ENCODE measurements at regions not wholly inside any gene's neighbourhood (a gene's known extent, or its start where the extent isn't known, plus 50 kb on each side); places are given as distances from the start of the nearest gene placed in this dataset.
"Not testable (repeated sequence)": the region's sequence is repeated elsewhere in the genome, so short reads cannot be mapped to it uniquely, and the experiment has no call there.

DNA sequence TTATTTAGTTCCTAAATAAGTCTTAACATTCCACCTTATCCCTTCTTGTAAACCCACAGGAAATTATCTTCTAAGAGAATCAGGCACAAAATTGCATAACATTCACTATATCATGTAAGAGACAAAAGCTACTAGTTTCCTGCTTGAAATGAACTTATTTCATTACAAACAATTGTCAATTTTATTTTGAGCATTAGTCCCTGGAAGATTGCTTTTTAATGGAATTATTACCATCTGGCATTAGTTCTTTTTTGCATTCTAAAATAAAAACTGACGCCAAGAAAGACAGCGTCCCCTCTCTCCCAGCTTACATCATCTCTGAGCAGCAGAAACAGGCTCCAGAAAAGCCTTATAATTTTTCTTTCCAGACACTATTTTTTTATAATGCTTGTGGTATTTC, 121.8 kb downstream of the NOC3L start:
- FAIRE-seq (no peak), DNase-seq (ENCODE audit: insufficient read length, low spot score) (no peak)
- no peak for TF ChIP-seq PAX5 (IDR thresholded peaks at IDR 0.05; ENCODE audit: insufficient read depth, low read length, severe bottlenecking)

DNA sequence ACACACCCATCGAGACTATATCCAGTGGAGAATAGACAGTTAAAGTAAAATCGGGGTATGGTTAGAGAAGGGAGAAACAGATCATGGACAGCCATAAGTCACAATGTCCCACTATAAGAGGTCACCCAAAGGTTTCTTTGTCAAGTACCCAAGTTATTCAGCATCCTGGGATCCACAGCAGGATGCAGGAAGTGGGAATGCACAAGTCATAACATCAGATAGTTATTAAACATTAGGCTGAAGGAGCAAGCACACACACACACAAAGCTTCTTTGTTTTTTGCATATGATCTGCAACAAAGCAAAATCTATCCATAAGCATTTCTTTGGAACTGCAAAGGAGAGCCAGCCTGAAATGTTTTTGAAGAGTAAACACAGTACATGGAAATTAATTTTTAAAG, 111.6 kb downstream of the NOC3L start:
- TF ChIP-seq POLR2A (IDR thresholded peaks at IDR 0.05; ENCODE audit: low read depth, low read length) (no peak), POU2F2 (IDR thresholded peaks at IDR 0.05; ENCODE audit: low read depth, low read length) (no peak), TAF1 (IDR thresholded peaks at IDR 0.05; ENCODE audit: low read depth, low read length) (no peak), PAX5 (IDR thresholded peaks at IDR 0.05; ENCODE audit: insufficient read depth, low read length, severe bottlenecking) (no peak), POLR2AphosphoS5 (IDR thresholded peaks at IDR 0.05; ENCODE audit: low read depth, low read length) (no peak), SPI1 (IDR thresholded peaks at IDR 0.05; ENCODE audit: low read depth, low read length) (no peak)
- DNase-seq (ENCODE audit: insufficient read length, low spot score) (no peak), FAIRE-seq (no peak)

GRCh38 chr10:94251568-94251967, 111.2 kb downstream of the NOC3L start:
- no peak for FAIRE-seq
- TF ChIP-seq PAX5 (IDR thresholded peaks at IDR 0.05; ENCODE audit: insufficient read depth, low read length, severe bottlenecking) (no peak), POLR2AphosphoS5 (IDR thresholded peaks at IDR 0.05; ENCODE audit: low read depth, low read length) (no peak), TAF1 (IDR thresholded peaks at IDR 0.05; ENCODE audit: low read depth, low read length) (no peak), POLR2A (IDR thresholded peaks at IDR 0.05; ENCODE audit: low read depth, low read length) (no peak), POU2F2 (IDR thresholded peaks at IDR 0.05; ENCODE audit: low read depth, low read length) (no peak), SPI1 (IDR thresholded peaks at IDR 0.05; ENCODE audit: low read depth, low read length) (no peak)
- DNase-seq (ENCODE audit: insufficient read length, low spot score): no peak

DNA sequence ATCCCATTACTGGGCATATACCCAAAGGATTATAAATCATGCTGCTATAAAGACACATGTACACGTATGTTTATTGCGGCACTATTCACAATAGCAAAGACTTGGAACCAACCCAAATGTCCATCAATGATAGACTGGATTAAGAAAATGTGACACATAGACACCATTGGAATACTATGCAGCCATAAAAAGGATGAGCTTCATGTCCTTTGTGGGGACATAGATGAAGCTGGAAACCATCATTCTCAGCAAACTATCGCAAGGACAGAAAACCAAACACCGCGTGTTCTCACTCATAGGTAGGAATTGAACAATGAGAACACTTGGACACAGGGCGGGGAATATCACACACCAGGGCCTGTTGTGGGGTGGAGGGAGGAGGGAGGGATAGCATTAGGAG, 105.3 kb downstream of the NOC3L start:
- not testable (repeated sequence) for DNase-seq (ENCODE audit: insufficient read length, low spot score); FAIRE-seq

DNA sequence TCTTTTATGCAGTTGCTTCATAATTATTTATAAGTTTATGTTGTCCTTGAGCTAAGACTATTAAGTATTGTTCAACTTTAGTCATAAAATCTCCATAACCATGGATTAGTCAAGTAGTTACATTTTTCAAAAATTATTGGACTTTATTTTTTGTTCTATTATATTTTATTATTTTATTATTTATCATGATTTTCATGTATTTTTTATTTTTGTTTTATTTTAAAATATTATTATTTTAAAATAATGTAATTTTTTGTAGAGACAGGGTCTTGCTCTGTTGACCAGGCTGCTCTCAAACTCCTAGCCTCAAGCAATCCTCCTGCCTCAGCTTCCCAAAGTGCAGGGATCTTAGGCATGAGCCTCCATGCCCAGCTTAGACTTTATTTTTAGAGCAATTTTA, 102.3 kb downstream of the NOC3L start:
- no peak for TF ChIP-seq POLR2A (IDR thresholded peaks at IDR 0.05; ENCODE audit: low read depth, low read length)
- no peak for TF ChIP-seq POLR2AphosphoS5 (IDR thresholded peaks at IDR 0.05; ENCODE audit: low read depth, low read length)
- no peak for TF ChIP-seq PAX5 (IDR thresholded peaks at IDR 0.05; ENCODE audit: insufficient read depth, low read length, severe bottlenecking)
- TF ChIP-seq POU2F2 (IDR thresholded peaks at IDR 0.05; ENCODE audit: low read depth, low read length): no peak
- TF ChIP-seq TAF1 (IDR thresholded peaks at IDR 0.05; ENCODE audit: low read depth, low read length): no peak
- no peak for TF ChIP-seq SPI1 (IDR thresholded peaks at IDR 0.05; ENCODE audit: low read depth, low read length)
- no peak for FAIRE-seq
- no peak for DNase-seq (ENCODE audit: insufficient read length, low spot score)

GRCh38 chr10:94264085-94264484, 98.7 kb downstream of the NOC3L start:
- TF ChIP-seq TAF1 (IDR thresholded peaks at IDR 0.05; ENCODE audit: low read depth, low read length): no peak
- no peak for TF ChIP-seq POLR2A (IDR thresholded peaks at IDR 0.05; ENCODE audit: low read depth, low read length)
- no peak for TF ChIP-seq POU2F2 (IDR thresholded peaks at IDR 0.05; ENCODE audit: low read depth, low read length)
- TF ChIP-seq POLR2AphosphoS5 (IDR thresholded peaks at IDR 0.05; ENCODE audit: low read depth, low read length): no peak
- TF ChIP-seq PAX5 (IDR thresholded peaks at IDR 0.05; ENCODE audit: insufficient read depth, low read length, severe bottlenecking): no peak
- TF ChIP-seq SPI1 (IDR thresholded peaks at IDR 0.05; ENCODE audit: low read depth, low read length): no peak
- no peak for FAIRE-seq

GRCh38 chr10:94266091-94266490, 96.6 kb downstream of the NOC3L start:
- FAIRE-seq (no peak), DNase-seq (ENCODE audit: insufficient read length, low spot score) (no peak)
- TF ChIP-seq POLR2A (IDR thresholded peaks at IDR 0.05; ENCODE audit: low read depth, low read length) (no peak), SPI1 (IDR thresholded peaks at IDR 0.05; ENCODE audit: low read depth, low read length) (no peak), POU2F2 (IDR thresholded peaks at IDR 0.05; ENCODE audit: low read depth, low read length) (no peak), TAF1 (IDR thresholded peaks at IDR 0.05; ENCODE audit: low read depth, low read length) (no peak), POLR2AphosphoS5 (IDR thresholded peaks at IDR 0.05; ENCODE audit: low read depth, low read length) (no peak)

More at GRCh38 chr10:94264085-94264484, 98.7 kb downstream of the NOC3L start:
- no peak for DNase-seq (ENCODE audit: insufficient read length, low spot score)

DNA sequence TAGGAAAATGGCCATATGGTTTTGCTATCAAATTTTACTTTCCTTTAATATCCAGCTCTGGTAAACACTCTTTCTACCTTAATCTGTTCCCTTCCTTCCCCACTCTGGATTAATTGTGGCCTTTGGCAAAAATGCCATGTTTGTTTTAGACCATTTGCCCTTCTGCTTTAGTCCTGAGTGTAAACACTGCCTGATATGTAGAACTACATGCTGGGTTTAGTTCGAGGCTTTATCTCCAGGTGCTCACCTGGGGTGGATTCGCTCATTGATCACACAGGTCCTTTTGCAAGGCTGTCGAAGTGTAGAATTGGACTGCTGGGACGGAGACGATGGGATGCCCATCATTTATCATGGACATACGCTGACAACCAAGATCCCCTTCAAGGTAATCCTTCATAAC, 94.1 kb downstream of the NOC3L start:
- DNase-seq (ENCODE audit: insufficient read length, low spot score) (no peak), FAIRE-seq (no peak)
- TF ChIP-seq POLR2A (IDR thresholded peaks at IDR 0.05; ENCODE audit: low read depth, low read length) (no peak), PAX5 (IDR thresholded peaks at IDR 0.05; ENCODE audit: insufficient read depth, low read length, severe bottlenecking) (no peak)

- DNase-seq (ENCODE audit: insufficient read length, low spot score) (no peak), FAIRE-seq (no peak)
- no peak for TF ChIP-seq SPI1 (IDR thresholded peaks at IDR 0.05; ENCODE audit: low read depth, low read length)
- TF ChIP-seq PAX5 (IDR thresholded peaks at IDR 0.05; ENCODE audit: insufficient read depth, low read length, severe bottlenecking): no peak
- no peak for TF ChIP-seq POLR2AphosphoS5 (IDR thresholded peaks at IDR 0.05; ENCODE audit: low read depth, low read length)
- no peak for TF ChIP-seq POLR2A (IDR thresholded peaks at IDR 0.05; ENCODE audit: low read depth, low read length)
- no peak for TF ChIP-seq POU2F2 (IDR thresholded peaks at IDR 0.05; ENCODE audit: low read depth, low read length)
- TF ChIP-seq TAF1 (IDR thresholded peaks at IDR 0.05; ENCODE audit: low read depth, low read length): no peak
Measured at GRCh38 chr10:94274142-94274787, 88.5 kb downstream of the NOC3L start.

GRCh38 chr10:94276140-94276539, 86.6 kb downstream of the NOC3L start:
- DNase-seq (ENCODE audit: insufficient read length, low spot score) (no peak), FAIRE-seq (no peak)
- no peak for TF ChIP-seq POLR2AphosphoS5 (IDR thresholded peaks at IDR 0.05; ENCODE audit: low read depth, low read length)
- no peak for TF ChIP-seq SPI1 (IDR thresholded peaks at IDR 0.05; ENCODE audit: low read depth, low read length)
- TF ChIP-seq PAX5 (IDR thresholded peaks at IDR 0.05; ENCODE audit: insufficient read depth, low read length, severe bottlenecking): no peak
- no peak for TF ChIP-seq TAF1 (IDR thresholded peaks at IDR 0.05; ENCODE audit: low read depth, low read length)

DNA sequence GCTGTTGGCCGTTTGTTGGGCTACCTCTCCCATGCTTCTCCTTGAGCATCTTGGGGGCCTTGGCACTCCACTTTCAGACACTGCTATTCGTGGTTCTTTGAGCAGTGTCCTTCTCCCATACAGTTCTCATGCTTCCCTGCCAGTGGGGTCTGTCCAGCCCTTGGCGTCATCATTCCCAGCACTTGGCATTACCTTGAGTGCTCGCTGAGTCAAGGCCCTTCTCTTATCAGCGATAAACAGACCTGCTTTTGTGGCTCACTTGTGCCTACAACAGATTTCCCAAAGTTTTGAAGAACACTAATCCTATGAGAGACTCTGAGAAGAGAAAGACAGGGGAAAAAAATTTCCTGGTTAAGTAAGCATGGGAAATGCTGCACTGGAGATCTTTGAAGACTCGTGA, 85.3 kb downstream of the NOC3L start:
- TF ChIP-seq POU2F2 (IDR thresholded peaks at IDR 0.05; ENCODE audit: low read depth, low read length): no peak
- TF ChIP-seq POLR2AphosphoS5 (IDR thresholded peaks at IDR 0.05; ENCODE audit: low read depth, low read length): no peak
- no peak for TF ChIP-seq SPI1 (IDR thresholded peaks at IDR 0.05; ENCODE audit: low read depth, low read length)
- no peak for TF ChIP-seq PAX5 (IDR thresholded peaks at IDR 0.05; ENCODE audit: insufficient read depth, low read length, severe bottlenecking)
- TF ChIP-seq POLR2A (IDR thresholded peaks at IDR 0.05; ENCODE audit: low read depth, low read length): no peak
- TF ChIP-seq TAF1 (IDR thresholded peaks at IDR 0.05; ENCODE audit: low read depth, low read length): no peak
- FAIRE-seq: no peak
- DNase-seq (ENCODE audit: insufficient read length, low spot score): no peak

All from GM12891 (cell line).